ENCODE measurements at regions not wholly inside any gene's neighbourhood (a gene's known extent, or its start where the extent isn't known, plus 50 kb on each side); places are given as distances from the start of the nearest gene placed in this dataset.

DNA sequence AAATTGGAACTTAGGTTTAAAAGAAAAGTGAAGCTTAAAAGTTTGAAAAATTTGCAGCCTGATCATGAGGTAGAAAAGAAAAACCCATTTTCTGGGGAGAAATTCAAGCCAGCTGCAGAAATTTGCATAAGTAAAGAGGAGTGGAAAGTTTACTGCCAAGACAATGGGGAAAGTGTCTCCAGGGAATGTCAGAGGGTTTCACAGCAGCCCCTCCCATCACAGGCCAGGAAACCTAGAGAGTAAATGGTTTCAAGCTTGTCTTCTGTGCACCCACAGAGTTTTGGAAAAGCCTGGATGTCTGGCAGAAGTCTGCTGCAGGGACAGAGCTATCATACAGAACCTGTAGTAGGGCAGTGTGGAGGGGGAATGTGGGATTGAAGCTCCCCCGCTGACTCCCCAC, 254.0 kb upstream of the FSIP2 start:
- TF ChIP-seq, protein P1, sequence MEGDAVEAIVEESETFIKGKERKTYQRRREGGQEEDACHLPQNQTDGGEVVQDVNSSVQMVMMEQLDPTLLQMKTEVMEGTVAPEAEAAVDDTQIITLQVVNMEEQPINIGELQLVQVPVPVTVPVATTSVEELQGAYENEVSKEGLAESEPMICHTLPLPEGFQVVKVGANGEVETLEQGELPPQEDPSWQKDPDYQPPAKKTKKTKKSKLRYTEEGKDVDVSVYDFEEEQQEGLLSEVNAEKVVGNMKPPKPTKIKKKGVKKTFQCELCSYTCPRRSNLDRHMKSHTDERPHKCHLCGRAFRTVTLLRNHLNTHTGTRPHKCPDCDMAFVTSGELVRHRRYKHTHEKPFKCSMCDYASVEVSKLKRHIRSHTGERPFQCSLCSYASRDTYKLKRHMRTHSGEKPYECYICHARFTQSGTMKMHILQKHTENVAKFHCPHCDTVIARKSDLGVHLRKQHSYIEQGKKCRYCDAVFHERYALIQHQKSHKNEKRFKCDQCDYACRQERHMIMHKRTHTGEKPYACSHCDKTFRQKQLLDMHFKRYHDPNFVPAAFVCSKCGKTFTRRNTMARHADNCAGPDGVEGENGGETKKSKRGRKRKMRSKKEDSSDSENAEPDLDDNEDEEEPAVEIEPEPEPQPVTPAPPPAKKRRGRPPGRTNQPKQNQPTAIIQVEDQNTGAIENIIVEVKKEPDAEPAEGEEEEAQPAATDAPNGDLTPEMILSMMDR (IDR thresholded peaks at IDR 0.05), result no peak
- TF ChIP-seq, protein P2, sequence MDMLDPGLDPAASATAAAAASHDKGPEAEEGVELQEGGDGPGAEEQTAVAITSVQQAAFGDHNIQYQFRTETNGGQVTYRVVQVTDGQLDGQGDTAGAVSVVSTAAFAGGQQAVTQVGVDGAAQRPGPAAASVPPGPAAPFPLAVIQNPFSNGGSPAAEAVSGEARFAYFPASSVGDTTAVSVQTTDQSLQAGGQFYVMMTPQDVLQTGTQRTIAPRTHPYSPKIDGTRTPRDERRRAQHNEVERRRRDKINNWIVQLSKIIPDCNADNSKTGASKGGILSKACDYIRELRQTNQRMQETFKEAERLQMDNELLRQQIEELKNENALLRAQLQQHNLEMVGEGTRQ (CRISPR knock-in tag; IDR thresholded peaks at IDR 0.05), result no peak
- TF ChIP-seq SP1 (CRISPR knock-in tag; conservative IDR thresholded peaks at IDR 0.05), result no peak
- TF ChIP-seq, protein P3, sequence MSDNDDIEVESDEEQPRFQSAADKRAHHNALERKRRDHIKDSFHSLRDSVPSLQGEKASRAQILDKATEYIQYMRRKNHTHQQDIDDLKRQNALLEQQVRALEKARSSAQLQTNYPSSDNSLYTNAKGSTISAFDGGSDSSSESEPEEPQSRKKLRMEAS (CRISPR knock-in tag; IDR thresholded peaks at IDR 0.05), result no peak
- TF ChIP-seq GABPB1 (CRISPR knock-in tag; IDR thresholded peaks at IDR 0.05), result no peak
- TF ChIP-seq, protein P4, sequence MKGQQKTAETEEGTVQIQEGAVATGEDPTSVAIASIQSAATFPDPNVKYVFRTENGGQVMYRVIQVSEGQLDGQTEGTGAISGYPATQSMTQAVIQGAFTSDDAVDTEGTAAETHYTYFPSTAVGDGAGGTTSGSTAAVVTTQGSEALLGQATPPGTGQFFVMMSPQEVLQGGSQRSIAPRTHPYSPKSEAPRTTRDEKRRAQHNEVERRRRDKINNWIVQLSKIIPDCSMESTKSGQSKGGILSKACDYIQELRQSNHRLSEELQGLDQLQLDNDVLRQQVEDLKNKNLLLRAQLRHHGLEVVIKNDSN (CRISPR knock-in tag; IDR thresholded peaks at IDR 0.05), result no peak
- no peak for TF ChIP-seq ZNF219 (CRISPR knock-in tag; IDR thresholded peaks at IDR 0.05; ENCODE audit: borderline replicate concordance)
- TF ChIP-seq, protein P5, sequence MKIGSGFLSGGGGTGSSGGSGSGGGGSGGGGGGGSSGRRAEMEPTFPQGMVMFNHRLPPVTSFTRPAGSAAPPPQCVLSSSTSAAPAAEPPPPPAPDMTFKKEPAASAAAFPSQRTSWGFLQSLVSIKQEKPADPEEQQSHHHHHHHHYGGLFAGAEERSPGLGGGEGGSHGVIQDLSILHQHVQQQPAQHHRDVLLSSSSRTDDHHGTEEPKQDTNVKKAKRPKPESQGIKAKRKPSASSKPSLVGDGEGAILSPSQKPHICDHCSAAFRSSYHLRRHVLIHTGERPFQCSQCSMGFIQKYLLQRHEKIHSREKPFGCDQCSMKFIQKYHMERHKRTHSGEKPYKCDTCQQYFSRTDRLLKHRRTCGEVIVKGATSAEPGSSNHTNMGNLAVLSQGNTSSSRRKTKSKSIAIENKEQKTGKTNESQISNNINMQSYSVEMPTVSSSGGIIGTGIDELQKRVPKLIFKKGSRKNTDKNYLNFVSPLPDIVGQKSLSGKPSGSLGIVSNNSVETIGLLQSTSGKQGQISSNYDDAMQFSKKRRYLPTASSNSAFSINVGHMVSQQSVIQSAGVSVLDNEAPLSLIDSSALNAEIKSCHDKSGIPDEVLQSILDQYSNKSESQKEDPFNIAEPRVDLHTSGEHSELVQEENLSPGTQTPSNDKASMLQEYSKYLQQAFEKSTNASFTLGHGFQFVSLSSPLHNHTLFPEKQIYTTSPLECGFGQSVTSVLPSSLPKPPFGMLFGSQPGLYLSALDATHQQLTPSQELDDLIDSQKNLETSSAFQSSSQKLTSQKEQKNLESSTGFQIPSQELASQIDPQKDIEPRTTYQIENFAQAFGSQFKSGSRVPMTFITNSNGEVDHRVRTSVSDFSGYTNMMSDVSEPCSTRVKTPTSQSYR (CRISPR knock-in tag; IDR thresholded peaks at IDR 0.05), result no peak
- TF ChIP-seq NFYB (CRISPR knock-in tag; conservative IDR thresholded peaks at IDR 0.05; ENCODE audit: low read depth), result no peak
